Uterus (tissue), 3 donors: ENCODE measurements at regions not wholly inside any gene's neighbourhood (a gene's known extent, or its start where the extent isn't known, plus 50 kb on each side); places are given as distances from the start of the nearest gene placed in this dataset.

Experiments
- DNase-seq, 2 donors: peaks; one replicate each; pipeline ENCODE4 v3.0.0-alpha.2; 2019 to 2020
- H3K27ac ChIP-seq, 2 donors: fragments of 200-600 bp; sonication (generic); 1 replicate in 1 of 2; 2 replicates in 1 of 2; pipeline ENCODE4 v1.5.1; 2016 to 2018
- H3K27me3 ChIP-seq, 2 donors: fragments of 200-600 bp; sonication (generic); one replicate each; pipeline ENCODE4 v1.5.1; 2018 to 2019; ENCODE audit warnings: control low read depth in 1 of 2
- H3K36me3 ChIP-seq, 2 donors: fragments of 200-600 bp; sonication (generic); one replicate each; pipeline ENCODE4 v1.5.1; 2019; ENCODE audit warnings: control low read depth in 1 of 2
- H3K4me1 ChIP-seq, 2 donors: fragments of 200-600 bp; sonication (generic); one replicate each; pipeline ENCODE4 v1.5.1; 2018 to 2019; ENCODE audit warnings: control low read depth in 1 of 2
- H3K4me3 ChIP-seq, 2 donors: fragments of 200-600 bp; sonication (generic); 1 replicate in 1 of 2; 2 replicates in 1 of 2; pipeline ENCODE4 v1.5.1; 2018 to 2019; ENCODE audit warnings: mild to moderate bottlenecking in 1 of 2
- H3K9me3 ChIP-seq, 2 donors: fragments of 200-600 bp; sonication (generic); one replicate each; pipeline ENCODE4 v1.5.1; 2019; ENCODE audit warnings: control low read depth in 1 of 2
- POLR2A ChIP-seq, 2 donors: fragments of 450-650 bp; IDR thresholded peaks; one replicate each; pipeline ENCODE4 v1.6.1; 2016; ENCODE audit warnings: antibody characterized with exemption in 2 of 2, mild to moderate bottlenecking in 1 of 2, moderate library complexity in 1 of 2
- intact Hi-C: fragments of 100-400 bp; cut with DNase I; formaldehyde crosslinking; loops from one replicate; pipeline ENCODE4 v1.15.1; 2023; ENCODE audit warnings: low total_unique reads
- TF ChIP-seq, protein P1 (sequence below), 4 experiments: fragments of 200-600 bp in 2 of 4; fragments of 450-650 bp in 2 of 4; sonication (generic) in 2 of 4; IDR thresholded peaks; one replicate each; pipeline ENCODE4 v1.5.1; 2016 to 2019; ENCODE audit warnings: antibody characterized with exemption in 4 of 4, mild to moderate bottlenecking in 2 of 4, moderate library complexity in 1 of 4
- donor health status: DM: yes; HTN: yes; CAD: no.

DNA sequence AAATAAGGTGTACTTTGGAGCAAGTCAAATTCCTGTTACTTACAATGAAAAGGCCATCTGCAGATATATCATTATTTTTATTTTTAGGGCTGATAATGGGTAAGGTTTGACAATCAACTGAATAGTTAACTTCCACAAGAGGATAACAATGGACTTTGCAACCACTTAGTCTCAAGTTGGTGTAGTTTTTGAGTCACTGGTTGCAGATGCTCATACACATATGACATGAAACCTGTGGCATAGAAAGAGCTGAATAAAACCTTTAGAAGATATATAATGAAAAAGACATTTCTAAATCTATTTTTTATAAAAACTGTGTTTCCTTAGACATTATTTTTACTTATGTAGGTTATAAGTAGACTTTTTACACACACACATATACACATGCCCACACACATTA lies 2110.9 kb downstream of the PCDH7 start:
- TF ChIP-seq POLR2A (IDR thresholded peaks at IDR 0.05), result no peak
- TF ChIP-seq, protein P1, sequence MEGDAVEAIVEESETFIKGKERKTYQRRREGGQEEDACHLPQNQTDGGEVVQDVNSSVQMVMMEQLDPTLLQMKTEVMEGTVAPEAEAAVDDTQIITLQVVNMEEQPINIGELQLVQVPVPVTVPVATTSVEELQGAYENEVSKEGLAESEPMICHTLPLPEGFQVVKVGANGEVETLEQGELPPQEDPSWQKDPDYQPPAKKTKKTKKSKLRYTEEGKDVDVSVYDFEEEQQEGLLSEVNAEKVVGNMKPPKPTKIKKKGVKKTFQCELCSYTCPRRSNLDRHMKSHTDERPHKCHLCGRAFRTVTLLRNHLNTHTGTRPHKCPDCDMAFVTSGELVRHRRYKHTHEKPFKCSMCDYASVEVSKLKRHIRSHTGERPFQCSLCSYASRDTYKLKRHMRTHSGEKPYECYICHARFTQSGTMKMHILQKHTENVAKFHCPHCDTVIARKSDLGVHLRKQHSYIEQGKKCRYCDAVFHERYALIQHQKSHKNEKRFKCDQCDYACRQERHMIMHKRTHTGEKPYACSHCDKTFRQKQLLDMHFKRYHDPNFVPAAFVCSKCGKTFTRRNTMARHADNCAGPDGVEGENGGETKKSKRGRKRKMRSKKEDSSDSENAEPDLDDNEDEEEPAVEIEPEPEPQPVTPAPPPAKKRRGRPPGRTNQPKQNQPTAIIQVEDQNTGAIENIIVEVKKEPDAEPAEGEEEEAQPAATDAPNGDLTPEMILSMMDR (IDR thresholded peaks at IDR 0.05), result no peak
- Histone ChIP-seq H3K9me3 (no peaks in the 10 kb centered on the region), H3K4me1 (no peaks in the 10 kb centered on the region), H3K27me3 (no peaks in the 10 kb centered on the region), H3K4me3 (no peak overlapping the region), H3K36me3 (no peaks in the 10 kb centered on the region), H3K27ac (no peak overlapping the region)
- DNase-seq, result no peak
- intact Hi-C loops, result no loop called here

DNA sequence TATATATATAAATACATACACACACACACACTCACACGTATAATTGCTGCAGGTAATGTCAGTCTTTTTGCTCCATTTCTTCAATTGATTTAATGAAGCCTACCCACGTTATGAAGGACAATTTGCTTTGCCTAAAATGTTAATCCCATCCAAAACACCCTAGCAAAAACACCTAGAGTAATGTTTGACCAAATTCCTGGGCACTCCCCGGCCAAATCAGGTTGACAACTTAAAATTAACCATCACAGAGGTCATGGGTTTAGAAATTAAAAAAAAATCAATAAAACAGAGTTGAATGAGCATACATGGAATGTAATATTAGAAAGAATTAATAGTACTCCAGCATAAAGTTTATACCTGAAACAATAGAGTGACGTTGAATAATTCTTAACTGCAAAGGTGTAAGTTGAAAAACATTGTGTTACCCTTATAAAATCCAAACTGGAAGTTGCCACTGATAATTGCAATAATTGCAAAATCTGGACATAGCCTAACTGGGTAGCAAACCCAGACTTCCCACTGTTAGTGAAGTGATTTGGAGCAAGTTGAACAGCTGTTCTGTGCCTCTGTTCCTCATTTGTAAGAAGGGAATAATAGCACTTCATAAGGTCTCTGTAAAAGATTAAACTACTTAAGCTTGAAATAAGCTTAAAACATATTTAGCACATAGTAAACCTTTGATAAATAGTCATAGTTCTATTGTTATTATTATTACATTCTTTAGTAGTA lies 2120.5 kb downstream of the PCDH7 start:
- no peaks in the 10 kb centered on the region for H3K9me3 ChIP-seq
- intact Hi-C loops, result no loop called here
- no peaks in the 10 kb centered on the region for H3K27me3 ChIP-seq
- TF ChIP-seq, protein P1 (IDR thresholded peaks at IDR 0.05), result no peak
- TF ChIP-seq POLR2A (IDR thresholded peaks at IDR 0.05), result no peak
- no peak for DNase-seq
- no peaks in the 10 kb centered on the region for H3K36me3 ChIP-seq
- H3K4me3 ChIP-seq, result no peak overlapping the region
- H3K4me1 ChIP-seq, result no peaks in the 10 kb centered on the region
- H3K27ac ChIP-seq, result no peak overlapping the region

DNA sequence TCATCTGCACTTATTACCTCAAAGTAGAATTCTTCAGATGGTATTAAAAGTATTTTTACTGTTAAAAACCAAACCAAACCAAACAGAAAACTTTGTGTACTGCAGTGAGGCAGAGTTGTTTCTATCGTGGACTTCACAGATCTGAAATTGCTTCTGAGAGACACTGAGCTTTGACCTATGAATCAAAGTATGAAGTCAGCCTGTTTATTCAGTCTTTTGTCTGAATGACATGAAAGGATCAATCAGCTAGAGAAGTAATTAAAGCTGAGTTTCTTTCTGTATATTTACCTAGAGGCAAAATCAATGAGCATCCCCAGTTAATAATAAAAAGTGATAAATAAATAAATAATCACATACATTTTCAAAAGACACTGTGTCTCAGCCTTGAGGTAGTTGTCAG lies 2121.0 kb downstream of the PCDH7 start:
- H3K27me3 ChIP-seq, result no peaks in the 10 kb centered on the region
- intact Hi-C loops, result no loop called here
- H3K4me1 ChIP-seq, result no peaks in the 10 kb centered on the region

DNA sequence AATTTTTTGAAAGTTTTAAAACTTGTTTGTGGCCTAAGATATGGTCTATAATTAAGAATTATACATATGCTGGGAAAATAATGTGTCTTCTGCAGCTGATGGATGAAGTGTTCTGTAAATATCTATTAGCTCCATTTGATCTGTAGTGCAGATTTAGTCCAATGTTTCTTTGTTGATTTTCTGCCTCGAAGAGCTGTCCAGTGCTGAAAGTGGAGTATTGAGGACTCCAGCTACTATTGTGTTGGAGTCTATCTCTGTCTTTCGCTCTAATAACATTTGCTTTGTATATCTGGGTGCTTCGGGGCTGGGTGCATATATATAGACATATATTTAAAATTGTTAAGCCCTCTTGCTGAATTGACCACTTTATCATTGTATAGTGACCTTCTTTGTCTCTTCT lies 2127.3 kb downstream of the PCDH7 start:
- TF ChIP-seq, protein P1 (IDR thresholded peaks at IDR 0.05), result no peak
- no peak for TF ChIP-seq POLR2A (IDR thresholded peaks at IDR 0.05)
- intact Hi-C loops, result no loop called here
- H3K4me1 ChIP-seq, result no peaks in the 10 kb centered on the region
- no peak overlapping the region for H3K4me3 ChIP-seq
- no peak overlapping the region for H3K27ac ChIP-seq
- no peaks in the 10 kb centered on the region for H3K27me3 ChIP-seq
- no peaks in the 10 kb centered on the region for H3K9me3 ChIP-seq
- H3K36me3 ChIP-seq, result no peaks in the 10 kb centered on the region
- no peak for DNase-seq

More for the DNA sequence above, 2121.0 kb downstream of the PCDH7 start:
- H3K36me3 ChIP-seq, result no peaks in the 10 kb centered on the region
- H3K9me3 ChIP-seq, result no peaks in the 10 kb centered on the region
- no peak overlapping the region for H3K4me3 ChIP-seq
- no peak overlapping the region for H3K27ac ChIP-seq
- DNase-seq, result no peak
- TF ChIP-seq POLR2A (IDR thresholded peaks at IDR 0.05), result no peak
- TF ChIP-seq, protein P1 (IDR thresholded peaks at IDR 0.05), result no peak

DNA sequence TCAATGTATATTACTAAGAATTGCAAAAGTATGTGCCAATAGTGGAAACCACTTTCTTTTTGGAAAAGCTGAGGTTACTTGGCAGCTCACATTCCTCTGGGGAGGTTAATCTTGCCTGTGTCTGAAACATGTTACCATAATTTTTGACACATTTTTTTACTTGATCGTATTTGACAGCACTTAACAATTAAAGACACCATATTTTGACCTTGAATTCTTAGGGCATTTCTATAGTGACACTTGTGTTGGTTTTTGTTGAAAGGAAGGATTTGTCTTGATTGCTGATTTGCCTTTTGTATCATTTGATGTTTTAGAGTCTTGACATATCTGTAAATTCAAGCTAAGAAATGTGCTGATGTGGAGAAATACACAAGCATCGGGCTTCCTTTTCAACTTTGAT lies 2135.5 kb downstream of the PCDH7 start:
- Histone ChIP-seq H3K36me3 (no peaks in the 10 kb centered on the region), H3K9me3 (no peaks in the 10 kb centered on the region), H3K4me1 (no peaks in the 10 kb centered on the region), H3K27ac (no peak overlapping the region), H3K27me3 (no peaks in the 10 kb centered on the region), H3K4me3 (no peak overlapping the region)
- TF ChIP-seq, protein P1 (IDR thresholded peaks at IDR 0.05), result no peak
- TF ChIP-seq POLR2A (IDR thresholded peaks at IDR 0.05), result no peak
- DNase-seq, result no peak
- intact Hi-C loops, result no loop called here
